K562 (cell line): ENCODE measurements at regions not wholly inside any gene's neighbourhood (a gene's known extent, or its start where the extent isn't known, plus 50 kb on each side); places are given as distances from the start of the nearest gene placed in this dataset.

Experiments used
- ARID1B ChIP-seq: fragments of 450-650 bp; IDR thresholded peaks from 2 replicates; pipeline ENCODE4 v1.6.1; 2016; ENCODE audit warnings: antibody characterized with exemption, mild to moderate bottlenecking, inconsistent platforms
- CCAR2 ChIP-seq: fragments of 200-400 bp; formaldehyde crosslinking; IDR thresholded peaks from 2 replicates; pipeline ENCODE4 v1.6.1; 2017; ENCODE audit warnings: mild to moderate bottlenecking, low read depth, low read length
- SRSF3 ChIP-seq: fragments of 200-400 bp; formaldehyde crosslinking; IDR thresholded peaks from 2 replicates; pipeline ENCODE4 v1.6.1; 2016; ENCODE audit warnings: mild to moderate bottlenecking, low read length, moderate library complexity; ENCODE audit not compliant: insufficient read depth
- TAF7 ChIP-seq: fragments of 450-650 bp; IDR thresholded peaks from 2 replicates; pipeline ENCODE4 v1.6.1; 2016; ENCODE audit warnings: missing genetic modification characterization, missing compliant biosample characterization
- ZNF511 ChIP-seq: sonication (generic); formaldehyde crosslinking; IDR thresholded peaks from 2 replicates; pipeline ENCODE4 v1.8.0; 2022; ENCODE audit warnings: mild to moderate bottlenecking, missing genetic modification reagents
- ZNF75A ChIP-seq: fragments of 450-650 bp; formaldehyde crosslinking; IDR thresholded peaks from 2 replicates; pipeline ENCODE4 v1.4.0; 2020; ENCODE audit warnings: mild to moderate bottlenecking
- TF ChIP-seq, protein P1 (sequence below): fragments of 250-450 bp; sonication (Bioruptor Pico); IDR thresholded peaks from 2 replicates; pipeline ENCODE4 v1.5.0; 2020; ENCODE audit warnings: mild to moderate bottlenecking, borderline replicate concordance
- TF ChIP-seq, protein P2 (sequence below): sonication (generic); IDR thresholded peaks from 2 replicates; pipeline ENCODE4 v1.6.1; 2016
- TF ChIP-seq, protein P3 (sequence below), 2 experiments: fragments of 450-650 bp; IDR thresholded peaks; 2 replicates each; pipeline ENCODE4 v1.6.1; 2016; ENCODE audit warnings: mild to moderate bottlenecking in 2 of 2, borderline replicate concordance in 1 of 2, low read depth in 1 of 2, moderate library complexity in 1 of 2

DNA sequence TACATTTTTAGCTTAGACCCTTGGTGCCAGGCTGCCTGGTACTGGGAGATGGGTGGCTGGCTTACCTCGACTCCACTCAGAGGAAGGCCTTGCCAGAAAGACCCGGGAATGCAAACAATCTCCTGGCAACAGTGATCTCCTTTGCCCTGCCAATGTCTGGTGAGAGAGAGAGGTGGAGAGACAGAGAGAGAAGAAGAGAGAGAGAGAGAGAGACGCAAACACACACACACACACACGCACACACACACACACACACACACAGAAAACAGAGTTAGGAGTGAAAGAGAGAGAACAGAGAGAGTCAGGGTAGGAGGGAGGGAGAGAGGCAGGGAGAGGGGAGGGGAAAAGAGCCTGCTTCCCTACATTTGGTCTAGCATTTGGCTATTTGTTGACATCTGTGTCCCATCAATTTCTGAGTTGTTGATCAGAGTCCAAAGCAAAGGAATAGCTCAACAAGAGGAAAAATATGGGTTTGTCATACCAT, 181.6 kb upstream of the MAP1B start (continued):
- TF ChIP-seq, protein P1, sequence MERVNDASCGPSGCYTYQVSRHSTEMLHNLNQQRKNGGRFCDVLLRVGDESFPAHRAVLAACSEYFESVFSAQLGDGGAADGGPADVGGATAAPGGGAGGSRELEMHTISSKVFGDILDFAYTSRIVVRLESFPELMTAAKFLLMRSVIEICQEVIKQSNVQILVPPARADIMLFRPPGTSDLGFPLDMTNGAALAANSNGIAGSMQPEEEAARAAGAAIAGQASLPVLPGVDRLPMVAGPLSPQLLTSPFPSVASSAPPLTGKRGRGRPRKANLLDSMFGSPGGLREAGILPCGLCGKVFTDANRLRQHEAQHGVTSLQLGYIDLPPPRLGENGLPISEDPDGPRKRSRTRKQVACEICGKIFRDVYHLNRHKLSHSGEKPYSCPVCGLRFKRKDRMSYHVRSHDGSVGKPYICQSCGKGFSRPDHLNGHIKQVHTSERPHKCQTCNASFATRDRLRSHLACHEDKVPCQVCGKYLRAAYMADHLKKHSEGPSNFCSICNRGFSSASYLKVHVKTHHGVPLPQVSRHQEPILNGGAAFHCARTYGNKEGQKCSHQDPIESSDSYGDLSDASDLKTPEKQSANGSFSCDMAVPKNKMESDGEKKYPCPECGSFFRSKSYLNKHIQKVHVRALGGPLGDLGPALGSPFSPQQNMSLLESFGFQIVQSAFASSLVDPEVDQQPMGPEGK: no peak
- TF ChIP-seq TAF7 (tag): no peak
- TF ChIP-seq CCAR2: no peak
- TF ChIP-seq ZNF511 (CRISPR knock-in tag): no peak
- no peak for TF ChIP-seq ZNF75A (CRISPR knock-in tag)
- no peak for TF ChIP-seq SRSF3
- TF ChIP-seq, protein P2, sequence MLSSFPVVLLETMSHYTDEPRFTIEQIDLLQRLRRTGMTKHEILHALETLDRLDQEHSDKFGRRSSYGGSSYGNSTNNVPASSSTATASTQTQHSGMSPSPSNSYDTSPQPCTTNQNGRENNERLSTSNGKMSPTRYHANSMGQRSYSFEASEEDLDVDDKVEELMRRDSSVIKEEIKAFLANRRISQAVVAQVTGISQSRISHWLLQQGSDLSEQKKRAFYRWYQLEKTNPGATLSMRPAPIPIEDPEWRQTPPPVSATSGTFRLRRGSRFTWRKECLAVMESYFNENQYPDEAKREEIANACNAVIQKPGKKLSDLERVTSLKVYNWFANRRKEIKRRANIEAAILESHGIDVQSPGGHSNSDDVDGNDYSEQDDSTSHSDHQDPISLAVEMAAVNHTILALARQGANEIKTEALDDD: no peak
- TF ChIP-seq ARID1B: no peak
- TF ChIP-seq, protein P3, sequence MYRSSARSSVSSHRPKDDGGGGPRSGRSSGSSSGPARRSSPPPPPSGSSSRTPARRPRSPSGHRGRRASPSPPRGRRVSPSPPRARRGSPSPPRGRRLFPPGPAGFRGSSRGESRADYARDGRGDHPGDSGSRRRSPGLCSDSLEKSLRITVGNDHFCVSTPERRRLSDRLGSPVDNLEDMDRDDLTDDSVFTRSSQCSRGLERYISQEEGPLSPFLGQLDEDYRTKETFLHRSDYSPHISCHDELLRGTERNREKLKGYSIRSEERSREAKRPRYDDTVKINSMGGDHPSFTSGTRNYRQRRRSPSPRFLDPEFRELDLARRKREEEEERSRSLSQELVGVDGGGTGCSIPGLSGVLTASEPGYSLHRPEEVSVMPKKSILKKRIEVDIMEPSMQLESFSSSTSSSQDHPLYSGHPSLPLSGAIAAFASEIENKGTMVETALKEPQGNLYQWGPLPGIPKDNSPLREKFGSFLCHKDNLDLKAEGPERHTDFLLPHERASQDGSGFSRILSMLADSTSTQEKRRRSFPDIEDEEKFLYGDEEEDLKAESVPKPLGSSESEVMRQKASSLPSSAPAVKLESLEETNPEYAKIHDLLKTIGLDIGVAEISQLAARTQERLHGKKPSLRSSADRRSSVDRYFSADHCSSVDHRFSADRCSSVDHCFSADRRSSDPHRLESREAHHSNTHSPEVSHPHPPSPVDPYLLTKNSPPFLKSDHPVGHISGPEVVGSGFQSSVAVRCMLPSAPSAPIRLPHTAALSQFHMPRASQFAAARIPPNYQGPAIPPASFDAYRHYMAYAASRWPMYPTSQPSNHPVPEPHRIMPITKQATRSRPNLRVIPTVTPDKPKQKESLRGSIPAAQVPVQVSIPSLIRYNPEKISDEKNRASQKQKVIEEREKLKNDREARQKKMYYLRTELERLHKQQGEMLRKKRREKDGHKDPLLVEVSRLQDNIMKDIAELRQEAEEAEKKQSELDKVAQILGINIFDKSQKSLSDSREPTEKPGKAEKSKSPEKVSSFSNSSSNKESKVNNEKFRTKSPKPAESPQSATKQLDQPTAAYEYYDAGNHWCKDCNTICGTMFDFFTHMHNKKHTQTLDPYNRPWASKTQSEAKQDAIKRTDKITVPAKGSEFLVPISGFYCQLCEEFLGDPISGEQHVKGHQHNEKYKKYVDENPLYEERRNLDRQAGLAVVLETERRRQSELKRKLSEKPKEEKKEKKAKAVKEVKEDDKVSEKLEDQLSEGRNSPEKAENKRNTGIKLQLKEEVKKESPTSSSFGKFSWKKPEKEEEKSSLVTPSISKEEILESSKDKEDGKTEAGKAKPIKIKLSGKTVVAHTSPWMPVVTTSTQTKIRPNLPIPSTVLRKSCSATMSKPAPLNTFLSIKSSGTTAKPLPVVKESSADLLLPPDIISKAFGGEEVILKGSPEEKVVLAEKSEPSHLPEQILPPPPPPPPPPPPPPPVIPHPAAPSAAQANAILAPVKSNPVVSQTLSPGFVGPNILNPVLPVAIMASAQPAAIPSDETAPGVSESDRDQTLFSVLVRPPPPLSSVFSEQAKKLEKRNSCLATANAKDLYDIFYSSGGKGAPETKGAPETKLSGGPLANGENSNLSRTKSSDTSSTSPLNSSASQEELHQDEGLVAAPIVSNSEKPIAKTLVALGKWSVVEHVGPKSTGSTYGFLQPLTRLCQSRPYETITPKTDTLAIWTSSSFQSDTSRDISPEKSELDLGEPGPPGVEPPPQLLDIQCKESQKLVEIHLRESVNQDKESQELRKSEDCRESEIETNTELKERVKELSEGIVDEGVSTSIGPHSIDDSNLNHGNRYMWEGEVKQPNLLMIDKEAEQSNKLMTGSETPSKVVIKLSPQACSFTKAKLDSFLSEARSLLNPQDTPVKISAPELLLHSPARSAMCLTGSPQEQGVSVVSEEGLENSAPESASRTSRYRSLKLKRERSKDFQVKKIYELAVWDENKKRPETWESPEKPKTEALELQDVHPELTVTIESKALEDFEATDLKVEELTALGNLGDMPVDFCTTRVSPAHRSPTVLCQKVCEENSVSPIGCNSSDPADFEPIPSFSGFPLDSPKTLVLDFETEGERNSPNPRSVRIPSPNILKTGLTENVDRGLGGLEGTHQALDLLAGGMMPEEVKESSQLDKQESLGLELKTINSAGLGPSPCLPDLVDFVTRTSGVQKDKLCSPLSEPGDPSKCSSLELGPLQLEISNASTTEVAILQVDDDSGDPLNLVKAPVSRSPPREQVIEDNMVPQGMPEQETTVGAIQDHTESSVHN (IDR thresholded peaks at IDR 0.05; ENCODE audit: borderline replicate concordance in 1 of 2, low read depth in 1 of 2): no peak
- TF ChIP-seq, all 486 proteins: peak for 0
